Testis (tissue), 2 donors: ENCODE measurements at regions not wholly inside any gene's neighbourhood (a gene's known extent, or its start where the extent isn't known, plus 50 kb on each side); places are given as distances from the start of the nearest gene placed in this dataset.

Experiments
- POLR2A ChIP-seq: fragments of 450-650 bp; IDR thresholded peaks from one replicate; pipeline ENCODE4 v1.6.1; 2017; ENCODE audit warnings: antibody characterized with exemption, mild to moderate bottlenecking, moderate library complexity
- TF ChIP-seq, protein P1 (sequence below), 3 experiments: fragments of 450-650 bp in 2 of 3; fragments of 200-600 bp in 1 of 3; sonication (generic) in 1 of 3; IDR thresholded peaks; one replicate each; pipeline ENCODE4 v1.5.1; 2016 to 2019; ENCODE audit warnings: antibody characterized with exemption in 3 of 3, mild to moderate bottlenecking in 2 of 3, moderate library complexity in 1 of 3

DNA sequence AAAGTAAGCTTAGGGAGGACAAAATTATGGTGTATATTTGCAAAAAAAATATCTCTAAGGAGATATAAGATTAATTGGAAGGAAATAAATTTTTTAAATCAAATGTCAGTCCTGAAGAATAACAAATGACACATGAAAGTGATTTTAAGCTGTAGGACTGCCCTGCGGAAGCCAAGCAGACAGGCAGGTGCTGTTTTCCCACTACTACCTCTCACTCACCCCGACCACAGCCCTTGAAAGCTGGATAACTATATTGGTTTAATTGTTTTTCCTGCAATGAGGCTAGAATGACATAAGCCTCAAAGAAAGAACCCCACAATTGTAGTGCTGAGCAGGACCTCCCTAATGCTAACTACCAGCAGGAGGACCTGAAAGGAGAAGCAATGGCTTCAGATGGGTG lies 68.6 kb upstream of the VIPR2 start:
- TF ChIP-seq, protein P1, sequence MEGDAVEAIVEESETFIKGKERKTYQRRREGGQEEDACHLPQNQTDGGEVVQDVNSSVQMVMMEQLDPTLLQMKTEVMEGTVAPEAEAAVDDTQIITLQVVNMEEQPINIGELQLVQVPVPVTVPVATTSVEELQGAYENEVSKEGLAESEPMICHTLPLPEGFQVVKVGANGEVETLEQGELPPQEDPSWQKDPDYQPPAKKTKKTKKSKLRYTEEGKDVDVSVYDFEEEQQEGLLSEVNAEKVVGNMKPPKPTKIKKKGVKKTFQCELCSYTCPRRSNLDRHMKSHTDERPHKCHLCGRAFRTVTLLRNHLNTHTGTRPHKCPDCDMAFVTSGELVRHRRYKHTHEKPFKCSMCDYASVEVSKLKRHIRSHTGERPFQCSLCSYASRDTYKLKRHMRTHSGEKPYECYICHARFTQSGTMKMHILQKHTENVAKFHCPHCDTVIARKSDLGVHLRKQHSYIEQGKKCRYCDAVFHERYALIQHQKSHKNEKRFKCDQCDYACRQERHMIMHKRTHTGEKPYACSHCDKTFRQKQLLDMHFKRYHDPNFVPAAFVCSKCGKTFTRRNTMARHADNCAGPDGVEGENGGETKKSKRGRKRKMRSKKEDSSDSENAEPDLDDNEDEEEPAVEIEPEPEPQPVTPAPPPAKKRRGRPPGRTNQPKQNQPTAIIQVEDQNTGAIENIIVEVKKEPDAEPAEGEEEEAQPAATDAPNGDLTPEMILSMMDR (IDR thresholded peaks at IDR 0.05) = no peak
- no peak for TF ChIP-seq POLR2A
